Heart left ventricle (tissue), 13 donors: ENCODE measurements at regions not wholly inside any gene's neighbourhood (a gene's known extent, or its start where the extent isn't known, plus 50 kb on each side); places are given as distances from the start of the nearest gene placed in this dataset.

ENCODE experiments used
- CTCF ChIP-seq, 12 donors: fragments of 200-600 bp; sonication (generic) in 4 of 12; IDR thresholded peaks; one replicate each; pipeline versions ENCODE4 v1.5.0 to v1.8.0; 2018 to 2022; ENCODE audit warnings: antibody characterized with exemption in 12 of 12, mild to moderate bottlenecking in 5 of 12
- POLR2A ChIP-seq, 2 donors: fragments of 450-650 bp; IDR thresholded peaks; one replicate each; pipeline ENCODE4 v1.6.1; 2017; ENCODE audit warnings: antibody characterized with exemption in 2 of 2, mild to moderate bottlenecking in 2 of 2, moderate library complexity in 2 of 2
- donor health status: ischemic (EF 13 %, LVEDD 7.1; RV severe dilation, severe dysfunction).
- donor health status: DM: no; HTN: yes; CAD: no.
- donor health status: DM: no; HTN: no; CAD: no.
- donor health status: ischemic (EF 25% LVEDD 6.9; RV normal size, moderate dysfunction).
- donor health status: ischemic (EF 25% LVEDD 5.7; RV mildly dilated, moderate dysfunction).
- donor health status: ischemic (EF 35%, LVEDD 5.7; RV mildly dilated, moderate dysfunction).
- donor health status: nonischemic (EF 11% LVEDD 7.7; RV severe dilation, severe dysfunction).
- donor health status: DM: yes; HTN: yes; CAD: no.
- donor health status: PGD.
- donor health status: ischemic (EF 29% LVEDD 5.4; RV normal size, mild dysfunction).
- donor health status: nonischemic (EF 23%, LVEDD 6.1; RV moderate dilation, normal function).

DNA sequence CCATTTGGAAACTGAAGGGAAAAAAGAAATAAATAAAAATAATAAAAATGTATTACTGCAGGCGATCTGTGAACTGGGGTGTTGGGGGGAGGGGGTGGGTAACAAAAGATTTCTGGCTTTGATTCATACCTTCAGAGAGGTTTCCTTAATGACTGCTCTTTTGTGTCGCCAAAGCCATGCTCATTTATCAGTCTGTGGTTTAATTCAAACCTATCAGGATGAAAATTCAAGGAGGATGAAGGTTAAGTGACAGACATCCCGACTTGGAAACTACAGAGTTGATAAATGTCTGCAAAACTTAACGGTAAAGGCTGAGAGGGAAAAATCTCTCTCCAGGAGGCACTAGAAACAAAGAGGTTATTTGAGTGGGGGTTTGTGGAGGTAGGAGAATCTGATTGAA, 278.2 kb downstream of the PSAT1 start:
- no peak for TF ChIP-seq POLR2A (IDR thresholded peaks at IDR 0.05)
- TF ChIP-seq CTCF (IDR thresholded peaks at IDR 0.05): no peak
